Transverse colon (tissue), 4 donors: ENCODE measurements at regions not wholly inside any gene's neighbourhood (a gene's known extent, or its start where the extent isn't known, plus 50 kb on each side); places are given as distances from the start of the nearest gene placed in this dataset.

Source experiments
- CTCF ChIP-seq, 5 experiments: fragments of 200-600 bp in 3 of 5; fragments of 450-650 bp in 2 of 5; sonication (generic) in 3 of 5; IDR thresholded peaks; 1 replicate in 2 of 5; 2 replicates in 3 of 5; pipeline ENCODE4 v1.5.1; 2016 to 2017; ENCODE audit warnings: antibody characterized with exemption in 5 of 5, inconsistent platforms in 3 of 5, mild to moderate bottlenecking in 2 of 5, moderate library complexity in 1 of 5
- EP300 ChIP-seq: sonication (generic); formaldehyde crosslinking; IDR thresholded peaks from one replicate; pipeline ENCODE4 v1.6.1; 2017; ENCODE audit warnings: antibody characterized with exemption, low read depth
- POLR2A ChIP-seq: fragments of 450-650 bp; IDR thresholded peaks from one replicate; pipeline ENCODE4 v1.6.1; 2016; ENCODE audit warnings: antibody characterized with exemption, mild to moderate bottlenecking, moderate library complexity
- POLR2AphosphoS5 ChIP-seq, 3 donors: sonication (generic); formaldehyde crosslinking; IDR thresholded peaks; one replicate each; pipeline ENCODE4 v1.6.1; 2016; ENCODE audit warnings: antibody characterized with exemption in 3 of 3

DNA sequence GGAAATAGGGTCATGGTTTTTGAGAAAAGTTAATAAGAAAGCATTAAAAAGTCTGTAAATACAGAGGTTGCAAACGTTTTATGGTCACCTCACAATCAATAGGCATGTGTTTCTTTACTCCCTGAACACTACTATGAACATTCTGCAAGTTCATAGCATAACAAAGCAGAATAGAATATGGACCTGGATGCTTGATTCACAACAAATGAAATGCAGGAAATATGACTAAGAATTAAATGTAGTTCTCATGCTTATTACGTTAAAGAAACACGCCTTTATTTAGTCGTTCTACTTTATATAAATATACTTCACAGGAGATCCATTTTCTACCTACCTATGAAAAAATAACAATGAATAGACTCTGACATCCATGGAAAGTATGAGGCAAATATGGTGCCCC lies 344.0 kb downstream of the KCTD12 start:
- TF ChIP-seq CTCF (IDR thresholded peaks at IDR 0.05) (no peak), POLR2A (no peak), EP300 (no peak), POLR2AphosphoS5 (IDR thresholded peaks at IDR 0.05) (no peak)
